Osteoblast (primary cell): ENCODE measurements at regions not wholly inside any gene's neighbourhood (a gene's known extent, or its start where the extent isn't known, plus 50 kb on each side); places are given as distances from the start of the nearest gene placed in this dataset.

ENCODE experiments used
- DNase-seq: peaks from one replicate; pipeline ENCODE4 v3.0.0; 2011; ENCODE audit warnings: low spot score, mixed read lengths; ENCODE audit not compliant: insufficient read length; ENCODE audit errors: missing footprints
- H2AFZ ChIP-seq: 2 replicates; pipeline ENCODE4 v1.6.0; 2011; ENCODE audit warnings: mild to moderate bottlenecking, low read length
- H3K27ac ChIP-seq: 2 replicates; pipeline ENCODE4 v1.5.1; 2011; ENCODE audit warnings: mild to moderate bottlenecking, low read depth, low read length, moderate library complexity
- H3K27me3 ChIP-seq: 2 replicates; pipeline ENCODE4 v1.6.0; 2012; ENCODE audit warnings: mild to moderate bottlenecking, control low read depth, inconsistent platforms, low read length, moderate library complexity; ENCODE audit not compliant: insufficient read depth
- H3K36me3 ChIP-seq: 2 replicates; pipeline ENCODE4 v1.5.1; 2011; ENCODE audit warnings: mild to moderate bottlenecking, low read length, control low read depth, moderate library complexity; ENCODE audit not compliant: insufficient read depth
- H3K4me1 ChIP-seq: 2 replicates; pipeline ENCODE4 v1.5.1; 2011; ENCODE audit warnings: mild to moderate bottlenecking, low read length, control low read depth, moderate library complexity; ENCODE audit not compliant: insufficient read depth
- H3K4me2 ChIP-seq: 2 replicates; pipeline ENCODE4 v1.6.0; 2011; ENCODE audit warnings: mild to moderate bottlenecking, low read length; ENCODE audit not compliant: insufficient read depth
- H3K4me3 ChIP-seq: fragments of 200-600 bp; sonication (generic); 3 replicates; pipeline ENCODE4 v1.5.1; 2012; ENCODE audit warnings: mild to moderate bottlenecking, low read length, inconsistent platforms; ENCODE audit not compliant: insufficient read depth
- H3K79me2 ChIP-seq: 2 replicates; pipeline ENCODE4 v1.6.0; 2012; ENCODE audit warnings: mild to moderate bottlenecking, low read length, control low read depth, inconsistent platforms; ENCODE audit not compliant: insufficient read depth
- H3K9me3 ChIP-seq: 2 replicates; pipeline ENCODE4 v1.5.1; 2011; ENCODE audit warnings: low read depth, low read length, control low read depth
- H4K20me1 ChIP-seq: 2 replicates; pipeline ENCODE4 v1.6.0; 2012; ENCODE audit warnings: mild to moderate bottlenecking, low read length, control low read depth; ENCODE audit not compliant: insufficient read depth
- TF ChIP-seq, protein P1 (sequence below): IDR thresholded peaks from 2 replicates; pipeline ENCODE4 v1.5.1; 2011; ENCODE audit warnings: mild to moderate bottlenecking, low read depth, low read length, moderate library complexity; ENCODE audit errors: extremely low read depth

DNA sequence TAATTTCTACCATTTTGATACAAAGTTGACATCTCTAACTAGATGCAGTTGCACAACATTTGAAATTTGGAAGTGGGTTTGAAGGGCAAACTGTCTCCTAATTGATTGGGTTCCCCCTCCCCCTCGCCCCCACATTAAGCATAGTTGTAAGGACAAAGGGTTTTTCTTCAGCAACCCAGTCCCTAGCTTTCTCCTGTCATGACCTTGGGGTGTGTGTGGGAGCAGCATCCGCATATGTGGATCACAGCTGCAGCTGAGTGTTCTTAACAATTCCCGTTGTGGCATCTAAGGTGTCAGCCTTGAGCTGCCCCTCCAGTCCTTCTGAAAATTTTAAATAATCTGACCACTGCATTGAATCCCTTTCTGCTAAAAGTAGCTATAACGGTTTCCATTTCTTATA, 141.3 kb upstream of the CDH10 start:
- H3K4me2 ChIP-seq = no peak overlapping the region
- H3K4me1 ChIP-seq = no peaks in the 10 kb centered on the region
- H3K27ac ChIP-seq = no peak overlapping the region
- H3K4me3 ChIP-seq = no peak overlapping the region
- H3K79me2 ChIP-seq = no peaks in the 10 kb centered on the region
- DNase-seq = no peak
- H2AFZ ChIP-seq = no peak overlapping the region
- no peaks in the 10 kb centered on the region for H3K27me3 ChIP-seq
- TF ChIP-seq, protein P1, sequence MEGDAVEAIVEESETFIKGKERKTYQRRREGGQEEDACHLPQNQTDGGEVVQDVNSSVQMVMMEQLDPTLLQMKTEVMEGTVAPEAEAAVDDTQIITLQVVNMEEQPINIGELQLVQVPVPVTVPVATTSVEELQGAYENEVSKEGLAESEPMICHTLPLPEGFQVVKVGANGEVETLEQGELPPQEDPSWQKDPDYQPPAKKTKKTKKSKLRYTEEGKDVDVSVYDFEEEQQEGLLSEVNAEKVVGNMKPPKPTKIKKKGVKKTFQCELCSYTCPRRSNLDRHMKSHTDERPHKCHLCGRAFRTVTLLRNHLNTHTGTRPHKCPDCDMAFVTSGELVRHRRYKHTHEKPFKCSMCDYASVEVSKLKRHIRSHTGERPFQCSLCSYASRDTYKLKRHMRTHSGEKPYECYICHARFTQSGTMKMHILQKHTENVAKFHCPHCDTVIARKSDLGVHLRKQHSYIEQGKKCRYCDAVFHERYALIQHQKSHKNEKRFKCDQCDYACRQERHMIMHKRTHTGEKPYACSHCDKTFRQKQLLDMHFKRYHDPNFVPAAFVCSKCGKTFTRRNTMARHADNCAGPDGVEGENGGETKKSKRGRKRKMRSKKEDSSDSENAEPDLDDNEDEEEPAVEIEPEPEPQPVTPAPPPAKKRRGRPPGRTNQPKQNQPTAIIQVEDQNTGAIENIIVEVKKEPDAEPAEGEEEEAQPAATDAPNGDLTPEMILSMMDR = no peak
- H3K9me3 ChIP-seq = peaks cover 2% of the 10 kb centered on the region
- H3K36me3 ChIP-seq = no peaks in the 10 kb centered on the region
- H4K20me1 ChIP-seq = no peaks in the 10 kb centered on the region

- H3K4me2 ChIP-seq = no peak overlapping the region
- no peak overlapping the region for H3K4me3 ChIP-seq
- H3K9me3 ChIP-seq = peaks cover 2% of the 10 kb centered on the region
- H3K27ac ChIP-seq = no peak overlapping the region
- no peaks in the 10 kb centered on the region for H3K79me2 ChIP-seq
- no peak for DNase-seq
- H2AFZ ChIP-seq = no peak overlapping the region
- H4K20me1 ChIP-seq = no peaks in the 10 kb centered on the region
- TF ChIP-seq, protein P1 = no peak
- H3K27me3 ChIP-seq = no peaks in the 10 kb centered on the region
- H3K4me1 ChIP-seq = no peaks in the 10 kb centered on the region
- no peaks in the 10 kb centered on the region for H3K36me3 ChIP-seq
Measured at GRCh38 chr5:24783596-24783995, 138.8 kb upstream of the CDH10 start.

GRCh38 chr5:24777392-24777791, 132.6 kb upstream of the CDH10 start:
- H4K20me1 ChIP-seq = no peaks in the 10 kb centered on the region
- no peak overlapping the region for H2AFZ ChIP-seq
- no peak for DNase-seq
- peaks cover 2% of the 10 kb centered on the region for H3K9me3 ChIP-seq
- TF ChIP-seq, protein P1 = no peak
- no peak overlapping the region for H3K27ac ChIP-seq
- no peak overlapping the region for H3K4me3 ChIP-seq
- no peaks in the 10 kb centered on the region for H3K36me3 ChIP-seq
- no peaks in the 10 kb centered on the region for H3K79me2 ChIP-seq
- no peaks in the 10 kb centered on the region for H3K27me3 ChIP-seq
- H3K4me2 ChIP-seq = no peak overlapping the region
- H3K4me1 ChIP-seq = no peaks in the 10 kb centered on the region

DNA sequence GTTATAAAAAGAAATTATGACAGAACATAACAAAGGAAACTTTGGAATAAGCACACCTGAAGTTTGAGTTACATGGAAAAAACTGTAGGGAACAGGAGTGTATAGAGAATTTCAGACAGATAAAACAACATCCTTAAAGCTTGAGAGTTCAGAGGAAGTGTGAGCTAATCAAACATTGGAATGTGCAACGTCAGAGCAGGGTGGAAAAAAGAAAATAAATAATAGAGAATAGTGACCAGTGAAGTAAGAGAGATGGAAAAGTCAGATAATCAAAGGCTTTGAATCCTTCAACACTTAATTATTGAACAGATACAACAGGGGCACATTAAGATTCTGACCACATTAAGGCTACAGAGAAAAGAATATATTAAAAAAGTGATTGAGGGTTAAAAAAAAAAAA, 128.5 kb upstream of the CDH10 start:
- Histone ChIP-seq H3K4me1 (no peaks in the 10 kb centered on the region), H3K4me2 (no peak overlapping the region), H3K27me3 (no peaks in the 10 kb centered on the region), H3K27ac (no peak overlapping the region), H3K79me2 (no peaks in the 10 kb centered on the region), H4K20me1 (no peaks in the 10 kb centered on the region), H3K9me3 (no peaks in the 10 kb centered on the region), H3K4me3 (no peak overlapping the region), H3K36me3 (no peaks in the 10 kb centered on the region), H2AFZ (no peak overlapping the region)
- no peak for DNase-seq
- TF ChIP-seq, protein P1 = no peak
